Activated naive CD4-positive, alpha-beta T cell treated with anti-CD3 and anti-CD28 coated beads, Interleukin-2, amount 10 ng/mL, durations not matched to agents 7 days and 5 days (primary cell): ENCODE measurements at regions not wholly inside any gene's neighbourhood (a gene's known extent, or its start where the extent isn't known, plus 50 kb on each side); places are given as distances from the start of the nearest gene placed in this dataset.

ENCODE experiments used
- CTCF ChIA-PET: fragments of 350-600 bp; sonication (Branson Sonifier 250); formaldehyde crosslinking; loops from one replicate; lab custom pipeline; 2021; ENCODE audit warnings: antibody characterized with exemption; lab: Charles Lee
- DNase-seq: peaks from one replicate; pipeline ENCODE4 v3.0.0-alpha.2; 2020
- H3K27ac Mint-ChIP-seq: one replicate; pipeline ENCODE4 v1.8.0; 2021; ENCODE audit warnings: mild to moderate bottlenecking, moderate library complexity, mixed read lengths
- H3K27me3 Mint-ChIP-seq: one replicate; pipeline ENCODE4 v1.8.0; 2021; ENCODE audit warnings: mild to moderate bottlenecking, mixed read lengths
- H3K36me3 Mint-ChIP-seq: one replicate; pipeline ENCODE4 v1.8.0; 2021; ENCODE audit warnings: mixed read lengths
- H3K4me1 Mint-ChIP-seq: one replicate; pipeline ENCODE4 v1.8.0; 2021; ENCODE audit warnings: mixed read lengths
- H3K4me3 Mint-ChIP-seq: one replicate; pipeline ENCODE4 v1.8.0; 2021; ENCODE audit warnings: mild to moderate bottlenecking, moderate library complexity, mixed read lengths
- H3K9me3 Mint-ChIP-seq: one replicate; pipeline ENCODE4 v1.8.0; 2021; ENCODE audit warnings: mixed read lengths

DNA sequence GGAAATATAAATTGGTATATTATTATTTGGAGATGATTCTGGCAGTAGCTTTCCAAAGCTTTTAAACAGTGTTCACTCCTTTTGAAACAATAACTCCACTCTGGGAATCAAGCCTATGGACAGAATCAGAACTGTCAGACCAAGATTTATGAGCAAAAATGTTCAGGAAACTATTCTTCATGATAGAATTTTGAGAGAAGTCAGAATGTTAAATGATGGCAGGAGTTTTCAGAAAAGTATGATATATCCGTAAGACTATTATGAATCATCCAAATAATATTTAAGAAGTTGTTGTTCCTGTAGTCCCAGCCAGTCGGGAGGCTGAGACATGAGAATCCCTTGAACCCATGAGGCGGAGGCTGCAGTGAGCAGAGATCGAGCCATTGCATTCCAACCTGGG lies 50.5 kb upstream of the ADGRG2 start:
- H3K4me1 Mint-ChIP-seq = no peaks in the 10 kb centered on the region
- H3K9me3 Mint-ChIP-seq = no peaks in the 10 kb centered on the region
- H3K27ac Mint-ChIP-seq = no peak overlapping the region
- CTCF ChIA-PET = no interaction called here
- H3K36me3 Mint-ChIP-seq = no peaks in the 10 kb centered on the region
- no peak for DNase-seq
- no peak overlapping the region for H3K4me3 Mint-ChIP-seq
- H3K27me3 Mint-ChIP-seq = no peaks in the 10 kb centered on the region

- H3K4me1 Mint-ChIP-seq = no peaks in the 10 kb centered on the region
- CTCF ChIA-PET = no interaction called here
These were observed 52.2 kb upstream of the ADGRG2 start for GRCh38 chrX:19174401-19175025.

GRCh38 chrX:19176901-19177630 lies 54.8 kb upstream of the ADGRG2 start:
- Mint-ChIP-seq H3K27me3 (no peaks in the 10 kb centered on the region), H3K9me3 (no peaks in the 10 kb centered on the region), H3K4me3 (no peak overlapping the region), H3K36me3 (no peaks in the 10 kb centered on the region), H3K27ac (no peak overlapping the region), H3K4me1 (no peaks in the 10 kb centered on the region)
- CTCF ChIA-PET = no interaction called here
- no peak for DNase-seq

More at GRCh38 chrX:19174401-19175025, 52.2 kb upstream of the ADGRG2 start:
- no peaks in the 10 kb centered on the region for H3K27me3 Mint-ChIP-seq
- H3K27ac Mint-ChIP-seq = no peak overlapping the region
- DNase-seq = no peak
- H3K36me3 Mint-ChIP-seq = no peaks in the 10 kb centered on the region
- no peak overlapping the region for H3K4me3 Mint-ChIP-seq
- no peaks in the 10 kb centered on the region for H3K9me3 Mint-ChIP-seq

DNA sequence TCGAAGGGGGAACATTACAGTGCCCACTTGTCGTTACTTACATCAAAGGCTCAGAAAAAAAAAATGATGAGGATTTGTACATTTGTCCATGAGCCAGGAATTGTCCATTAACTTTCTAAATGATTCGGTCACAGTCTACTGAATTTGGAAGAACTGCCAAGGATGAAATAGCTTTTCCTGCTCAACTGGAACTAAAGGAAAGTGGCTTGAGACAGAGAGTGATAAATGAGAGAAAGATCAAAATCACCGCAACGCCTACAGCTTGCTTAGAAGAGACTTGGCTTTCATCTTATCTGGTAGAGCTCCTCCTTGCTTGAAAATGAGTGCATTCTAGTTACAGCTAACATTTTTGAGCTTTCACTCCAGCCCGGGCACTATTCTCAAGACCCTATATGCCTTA lies 55.5 kb upstream of the ADGRG2 start:
- Mint-ChIP-seq H3K9me3 (no peaks in the 10 kb centered on the region), H3K4me1 (no peaks in the 10 kb centered on the region), H3K27ac (no peak overlapping the region), H3K36me3 (no peaks in the 10 kb centered on the region), H3K4me3 (no peak overlapping the region), H3K27me3 (no peaks in the 10 kb centered on the region)
- CTCF ChIA-PET = no interaction called here
- DNase-seq = no peak

DNA sequence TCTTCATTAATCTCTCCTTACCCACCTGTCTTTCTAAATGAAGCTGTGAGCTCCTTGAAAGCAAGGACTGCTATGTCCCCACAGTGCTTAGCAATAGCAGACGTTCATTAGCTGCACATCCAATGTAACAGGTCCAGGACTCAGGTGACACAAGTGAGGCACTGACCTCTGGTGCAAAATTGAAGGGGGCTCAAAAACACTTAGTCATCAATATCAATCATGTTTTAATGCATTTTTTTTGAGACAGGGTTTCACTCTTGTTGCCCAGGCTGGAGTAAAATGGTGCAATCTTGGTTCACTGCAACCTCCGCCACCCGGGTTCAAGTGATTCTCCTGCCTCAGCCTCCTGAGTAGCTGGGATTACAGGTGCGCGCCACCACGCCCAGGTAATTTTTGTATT lies 56.1 kb upstream of the ADGRG2 start:
- Mint-ChIP-seq H3K9me3 (no peaks in the 10 kb centered on the region), H3K4me1 (no peaks in the 10 kb centered on the region), H3K4me3 (no peak overlapping the region), H3K36me3 (no peaks in the 10 kb centered on the region), H3K27me3 (no peaks in the 10 kb centered on the region), H3K27ac (no peak overlapping the region)
- DNase-seq = no peak
- CTCF ChIA-PET = no interaction called here

DNA sequence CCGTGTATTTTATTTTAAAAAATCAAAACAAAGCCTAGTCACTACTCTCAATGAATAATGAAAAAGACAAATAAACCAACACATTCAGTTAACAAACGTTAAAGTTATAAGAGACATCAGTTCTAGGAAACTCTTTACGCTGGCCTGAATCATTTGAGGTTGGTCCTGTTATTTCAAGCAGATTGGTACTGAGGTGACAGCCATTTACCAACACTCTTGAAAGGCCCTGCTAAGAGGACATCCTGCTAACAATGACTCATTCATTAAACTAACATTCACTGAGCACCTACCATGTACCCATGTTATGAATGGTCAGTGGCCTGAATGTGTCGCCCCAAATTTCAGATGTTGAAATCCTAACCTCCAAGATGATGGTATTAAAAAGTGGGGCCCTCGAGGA lies 57.1 kb upstream of the ADGRG2 start:
- DNase-seq = no peak
- CTCF ChIA-PET = no interaction called here
- H3K27me3 Mint-ChIP-seq = no peaks in the 10 kb centered on the region
- H3K4me1 Mint-ChIP-seq = no peaks in the 10 kb centered on the region
- H3K9me3 Mint-ChIP-seq = no peaks in the 10 kb centered on the region
- no peaks in the 10 kb centered on the region for H3K36me3 Mint-ChIP-seq
- H3K4me3 Mint-ChIP-seq = no peak overlapping the region
- H3K27ac Mint-ChIP-seq = no peak overlapping the region

GRCh38 chrX:19181345-19181744 lies 59.1 kb upstream of the ADGRG2 start:
- Mint-ChIP-seq H3K9me3 (no peaks in the 10 kb centered on the region), H3K4me1 (no peaks in the 10 kb centered on the region), H3K27ac (no peak overlapping the region), H3K4me3 (no peak overlapping the region), H3K27me3 (no peaks in the 10 kb centered on the region), H3K36me3 (no peaks in the 10 kb centered on the region)
- DNase-seq = no peak
- CTCF ChIA-PET = no interaction called here

GRCh38 chrX:19182785-19183184 lies 60.5 kb upstream of the ADGRG2 start:
- no peaks in the 10 kb centered on the region for H3K27me3 Mint-ChIP-seq

GRCh38 chrX:19183761-19184477 lies 61.7 kb upstream of the ADGRG2 start:
- CTCF ChIA-PET = no interaction called here
- Mint-ChIP-seq H3K27me3 (no peaks in the 10 kb centered on the region), H3K27ac (no peak overlapping the region)

More at GRCh38 chrX:19182785-19183184, 60.5 kb upstream of the ADGRG2 start:
- no peak overlapping the region for H3K27ac Mint-ChIP-seq
- no peak for DNase-seq
- CTCF ChIA-PET = no interaction called here
- no peaks in the 10 kb centered on the region for H3K9me3 Mint-ChIP-seq
- no peak overlapping the region for H3K4me3 Mint-ChIP-seq
- H3K4me1 Mint-ChIP-seq = no peaks in the 10 kb centered on the region
- H3K36me3 Mint-ChIP-seq = no peaks in the 10 kb centered on the region

GRCh38 chrX:19188566-19188965 lies 66.3 kb upstream of the ADGRG2 start:
- no peaks in the 10 kb centered on the region for H3K27me3 Mint-ChIP-seq
- no peak overlapping the region for H3K4me3 Mint-ChIP-seq
- no peak overlapping the region for H3K27ac Mint-ChIP-seq
- DNase-seq = no peak
- H3K4me1 Mint-ChIP-seq = no peaks in the 10 kb centered on the region
- no peaks in the 10 kb centered on the region for H3K9me3 Mint-ChIP-seq
- CTCF ChIA-PET = no interaction called here
- no peaks in the 10 kb centered on the region for H3K36me3 Mint-ChIP-seq

More at GRCh38 chrX:19183761-19184477, 61.7 kb upstream of the ADGRG2 start:
- H3K36me3 Mint-ChIP-seq = no peaks in the 10 kb centered on the region
- H3K4me3 Mint-ChIP-seq = no peak overlapping the region
- no peaks in the 10 kb centered on the region for H3K4me1 Mint-ChIP-seq
- H3K9me3 Mint-ChIP-seq = no peaks in the 10 kb centered on the region
- DNase-seq = no peak

DNA sequence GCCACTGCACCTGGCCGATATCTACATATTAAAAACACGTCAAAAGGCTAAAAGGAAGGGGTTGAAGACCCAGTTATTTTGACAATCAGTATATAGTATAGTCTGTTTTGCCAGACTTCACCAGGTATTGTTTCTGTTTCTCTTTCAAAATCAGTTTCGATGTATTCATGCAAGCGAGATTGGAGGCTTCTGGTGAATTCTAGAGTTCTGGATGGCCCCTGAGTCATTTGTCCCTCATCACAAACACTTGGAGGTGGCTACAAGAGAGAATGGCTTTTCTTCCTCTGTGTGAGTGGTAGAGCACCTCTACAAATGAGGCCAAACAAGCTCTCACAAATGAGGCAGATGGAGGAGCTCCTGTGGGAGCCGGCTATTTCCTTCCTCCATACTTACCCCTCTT lies 68.6 kb upstream of the ADGRG2 start:
- Mint-ChIP-seq H3K9me3 (no peaks in the 10 kb centered on the region), H3K36me3 (no peaks in the 10 kb centered on the region), H3K27me3 (no peaks in the 10 kb centered on the region), H3K4me1 (no peaks in the 10 kb centered on the region), H3K27ac (no peak overlapping the region), H3K4me3 (no peak overlapping the region)
- DNase-seq = no peak
- CTCF ChIA-PET = no interaction called here

GRCh38 chrX:19193565-19193964 lies 71.3 kb upstream of the ADGRG2 start:
- Mint-ChIP-seq H3K4me3 (no peak overlapping the region), H3K4me1 (no peaks in the 10 kb centered on the region), H3K36me3 (no peaks in the 10 kb centered on the region), H3K27me3 (no peaks in the 10 kb centered on the region), H3K27ac (no peak overlapping the region), H3K9me3 (no peaks in the 10 kb centered on the region)
- DNase-seq = no peak
- CTCF ChIA-PET = no interaction called here

DNA sequence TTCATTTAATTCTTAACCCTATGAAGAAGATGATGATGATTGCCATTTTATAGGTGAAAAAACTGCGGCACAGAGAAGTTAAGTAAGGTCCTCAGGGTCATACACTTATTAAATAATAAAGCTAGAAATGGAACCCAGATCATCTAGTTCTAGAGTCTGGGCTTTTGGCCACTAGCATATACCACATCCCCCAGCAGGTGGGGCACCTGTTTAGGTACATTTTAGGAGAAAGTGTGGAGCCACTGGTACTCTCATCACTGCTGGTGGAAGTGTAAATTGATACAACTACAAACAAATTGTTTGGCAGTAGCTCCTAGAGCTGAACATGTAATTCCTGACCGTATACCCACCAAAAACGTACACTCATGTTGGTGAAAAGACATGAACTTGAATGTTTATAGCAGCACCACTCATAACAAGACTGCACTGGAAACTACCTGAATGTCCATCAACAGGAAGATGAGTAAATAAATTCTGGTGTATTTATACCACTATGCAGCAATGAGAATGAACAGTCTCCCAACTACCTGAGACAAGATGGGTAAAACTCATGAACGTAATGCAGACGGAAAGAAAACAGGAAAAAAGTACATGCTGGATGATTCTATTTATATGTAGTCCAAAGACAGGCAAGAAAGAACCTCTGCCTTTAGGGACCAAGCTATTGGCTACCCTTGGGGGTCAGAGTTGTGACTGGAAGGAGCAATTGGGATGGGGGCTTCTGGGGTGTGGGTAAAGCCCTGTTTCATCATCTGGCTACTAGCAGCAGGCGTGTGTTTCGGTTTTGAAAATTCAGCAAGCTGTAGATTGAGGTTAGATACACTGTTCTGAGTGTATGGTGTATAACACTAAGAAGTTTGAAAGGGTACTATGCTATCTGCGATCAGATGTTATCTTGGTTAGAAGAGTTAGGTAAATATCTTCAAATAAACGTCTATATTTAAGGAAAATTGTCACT lies 72.3 kb upstream of the ADGRG2 start:
- Mint-ChIP-seq H3K9me3 (no peaks in the 10 kb centered on the region), H3K36me3 (no peaks in the 10 kb centered on the region), H3K4me3 (no peak overlapping the region), H3K27ac (no peak overlapping the region), H3K4me1 (no peaks in the 10 kb centered on the region), H3K27me3 (no peaks in the 10 kb centered on the region)
- CTCF ChIA-PET = no interaction called here
- no peak for DNase-seq

DNA sequence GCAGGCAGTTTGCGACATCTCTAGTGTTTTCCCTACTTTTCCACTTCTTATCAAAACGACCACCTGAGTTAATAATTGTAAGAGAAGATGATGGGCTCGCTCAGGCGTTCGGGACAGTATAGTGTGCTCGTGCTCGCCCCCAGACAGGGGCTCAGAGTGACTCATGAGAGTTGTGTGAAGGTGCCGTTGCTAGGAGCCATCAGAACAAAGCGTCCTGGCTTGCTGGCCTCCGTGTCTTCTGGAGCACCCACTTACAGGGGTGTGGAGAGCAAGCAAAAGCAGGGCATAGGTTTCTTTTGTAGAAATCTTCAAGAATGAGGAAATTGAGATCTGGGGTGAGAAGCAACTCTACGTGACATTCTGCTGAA lies 73.0 kb upstream of the ADGRG2 start:
- Mint-ChIP-seq H3K36me3 (no peaks in the 10 kb centered on the region), H3K9me3 (no peaks in the 10 kb centered on the region), H3K4me3 (no peak overlapping the region), H3K27me3 (no peaks in the 10 kb centered on the region), H3K4me1 (no peaks in the 10 kb centered on the region), H3K27ac (no peak overlapping the region)
- CTCF ChIA-PET = no interaction called here
- no peak for DNase-seq
